ENCODE measurements at regions not wholly inside any gene's neighbourhood (a gene's known extent, or its start where the extent isn't known, plus 50 kb on each side); places are given as distances from the start of the nearest gene placed in this dataset.
"Not testable (repeated sequence)": the region's sequence is repeated elsewhere in the genome, so short reads cannot be mapped to it uniquely, and the experiment has no call there.

- DNase-seq = no peak
Measured at GRCh38 chr6:21710908-21711627, 117.5 kb downstream of the SOX4 start.

GRCh38 chr6:21712213-21712612 lies 118.7 kb downstream of the SOX4 start:
- no peak for DNase-seq

- no peak for DNase-seq
Measured at GRCh38 chr6:21713481-21713880, 119.9 kb downstream of the SOX4 start.

- no peak for DNase-seq
Measured at GRCh38 chr6:21715180-21715579, 121.6 kb downstream of the SOX4 start.

- DNase-seq = no peak
Measured at GRCh38 chr6:21722510-21722909, 129.0 kb downstream of the SOX4 start.

DNA sequence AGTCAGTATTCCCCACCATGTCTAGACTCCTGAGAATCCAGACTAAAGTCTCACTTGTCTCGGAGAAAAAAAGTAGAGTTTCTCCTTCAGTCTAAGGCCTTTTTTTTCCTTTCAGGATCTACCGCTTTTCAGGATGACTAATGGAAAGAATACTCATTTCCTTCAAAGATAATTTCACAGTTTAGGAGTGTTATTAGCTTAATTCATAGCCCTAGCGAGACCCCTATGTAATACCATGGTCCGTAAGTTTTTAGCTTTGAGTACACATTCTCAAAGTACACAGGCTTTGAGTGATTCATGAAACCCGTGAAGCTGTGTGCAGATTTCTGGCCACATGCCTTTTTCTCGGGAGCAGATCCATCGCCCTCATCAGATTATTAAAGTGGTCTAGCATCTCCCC lies 133.1 kb downstream of the SOX4 start:
- DNase-seq = no peak

DNA sequence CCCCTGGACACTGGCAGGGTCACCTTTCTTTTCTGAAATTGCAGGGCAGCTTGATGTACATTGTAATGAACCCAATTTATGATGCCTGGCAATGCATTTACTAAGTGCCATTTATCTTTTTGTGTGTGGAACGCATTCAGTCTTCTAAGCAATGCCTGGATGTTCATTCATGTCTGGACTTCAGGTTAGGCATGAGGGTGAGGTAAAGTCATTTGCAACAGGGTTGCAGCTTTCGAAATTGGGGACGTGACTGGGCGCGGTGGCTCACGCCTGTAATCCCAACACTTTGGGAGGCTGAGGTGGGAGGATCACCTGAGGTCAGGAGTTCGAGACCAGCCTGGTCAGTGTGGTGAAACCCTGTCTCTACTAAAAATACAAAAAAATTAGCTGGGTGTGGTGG lies 134.6 kb downstream of the SOX4 start:
- DNase-seq = no peak

DNA sequence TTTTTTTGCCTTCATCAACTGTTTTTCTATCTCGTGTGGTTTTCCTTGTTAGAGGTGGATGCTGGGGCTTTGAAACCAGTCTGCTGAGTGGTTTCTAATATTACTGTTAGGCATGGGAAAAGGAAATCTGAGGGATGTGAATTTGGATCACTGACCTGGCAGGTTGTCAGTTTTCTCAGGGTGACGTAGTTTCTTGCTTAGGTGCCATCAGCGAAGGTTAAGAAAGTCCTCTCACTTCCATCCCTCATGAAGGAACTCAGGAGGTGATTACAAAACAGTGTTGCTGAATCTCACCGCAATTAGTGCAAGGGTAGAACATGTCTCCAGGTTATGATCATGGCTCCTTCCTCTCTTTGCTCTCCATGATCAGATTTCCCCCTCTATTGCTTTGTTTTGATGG lies 135.9 kb downstream of the SOX4 start:
- DNase-seq = no peak

GRCh38 chr6:21730533-21730932 lies 137.0 kb downstream of the SOX4 start:
- no peak for DNase-seq

DNA sequence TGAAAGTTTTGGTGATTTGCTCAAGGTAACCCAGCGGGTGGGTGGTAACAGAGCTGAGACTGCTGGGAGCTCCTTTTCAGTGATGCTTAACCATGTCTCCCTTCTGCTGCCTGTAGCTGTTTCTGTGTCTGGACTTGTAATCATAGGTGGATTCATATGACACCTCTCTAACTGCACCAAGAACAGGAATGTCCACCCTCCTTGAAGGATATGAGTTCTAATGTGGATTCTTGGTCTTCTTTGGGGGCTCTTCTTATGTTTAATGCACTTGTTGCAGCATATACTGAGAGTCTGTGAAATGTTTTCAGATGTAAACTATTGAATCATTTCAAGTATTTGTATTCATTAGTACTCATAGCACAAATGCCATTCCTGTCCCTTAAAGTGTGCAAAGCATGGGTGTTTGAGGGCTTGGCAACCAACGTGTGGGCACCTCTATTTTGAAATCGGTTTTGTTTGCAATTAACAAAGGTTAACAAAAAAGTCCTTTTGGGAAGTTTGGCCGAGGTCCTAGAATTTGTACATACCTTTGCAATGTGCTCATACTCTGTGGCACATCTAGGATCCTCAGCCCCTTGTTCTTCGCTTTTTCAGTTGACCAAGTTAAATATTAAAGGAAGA lies 138.0 kb downstream of the SOX4 start:
- no peak for DNase-seq

DNA sequence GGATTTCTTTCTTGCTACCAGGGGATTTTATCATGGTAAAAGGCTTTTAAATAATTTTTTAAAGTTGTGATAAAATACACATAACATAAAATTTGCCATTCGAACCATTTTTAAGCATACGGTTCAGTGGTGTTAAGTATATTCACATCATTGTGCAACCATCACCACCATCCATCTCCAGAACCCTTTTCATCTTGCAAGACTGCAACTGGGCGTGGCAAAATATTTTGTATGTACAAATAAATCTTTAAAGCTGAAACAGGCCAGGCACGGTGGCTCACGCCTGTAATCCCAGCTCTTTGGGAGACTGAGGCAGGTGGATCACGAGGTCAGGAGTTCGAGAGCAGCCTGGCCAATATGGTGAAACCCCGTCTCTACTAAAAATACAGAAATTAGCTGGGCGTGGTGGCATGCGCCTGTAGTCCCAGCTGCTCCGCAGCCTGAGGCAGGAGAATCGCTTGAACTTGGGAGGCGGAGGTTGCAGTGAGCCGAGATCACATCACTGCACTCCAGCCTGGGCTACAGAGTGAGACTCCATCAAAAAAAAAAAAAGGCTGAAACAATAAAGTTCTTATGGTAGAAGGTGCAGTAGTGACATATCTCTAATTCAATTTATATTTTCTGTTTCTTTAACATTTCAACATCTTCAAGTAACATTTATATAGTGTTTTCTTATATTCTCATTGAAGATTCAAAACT lies 138.6 kb downstream of the SOX4 start:
- not testable (repeated sequence) for DNase-seq

DNA sequence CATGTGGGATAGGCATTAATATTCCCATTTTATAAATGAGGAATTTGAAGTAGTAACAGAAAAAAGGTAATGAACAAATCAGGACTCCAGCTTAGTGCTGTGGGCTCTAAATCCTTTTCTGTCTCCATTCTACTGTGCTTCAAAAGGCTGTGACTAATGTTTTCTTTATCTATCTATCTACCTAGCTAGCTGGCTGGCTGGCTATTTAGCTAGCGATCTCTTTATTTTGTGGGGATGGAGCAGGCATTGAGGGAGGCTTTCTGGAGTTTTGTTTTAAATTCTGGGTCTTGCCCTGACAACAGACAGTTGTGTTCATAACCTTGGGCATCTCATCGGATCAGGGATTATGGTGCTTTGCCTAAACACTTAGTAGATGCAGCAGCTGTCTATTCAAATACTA lies 139.2 kb downstream of the SOX4 start:
- DNase-seq = no peak

DNA sequence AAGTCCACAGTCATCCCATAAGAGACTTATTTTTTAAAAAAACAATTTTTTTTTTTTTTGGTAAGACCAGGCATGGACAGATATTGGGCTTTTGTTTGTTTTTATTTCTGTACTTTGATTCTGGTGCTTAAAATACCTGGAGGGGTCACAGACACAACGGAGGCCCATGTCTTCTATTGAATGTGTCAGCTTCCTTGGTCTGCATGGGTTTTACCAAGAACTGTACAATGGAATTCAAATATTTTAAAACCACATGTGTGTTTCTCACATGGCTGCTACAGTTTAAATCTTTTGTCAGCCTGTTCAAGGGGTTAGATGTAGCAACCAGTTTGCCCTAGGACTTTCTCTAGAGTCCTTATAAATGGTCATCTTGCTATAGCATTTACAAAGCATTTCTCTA lies 139.8 kb downstream of the SOX4 start:
- DNase-seq = no peak

DNA sequence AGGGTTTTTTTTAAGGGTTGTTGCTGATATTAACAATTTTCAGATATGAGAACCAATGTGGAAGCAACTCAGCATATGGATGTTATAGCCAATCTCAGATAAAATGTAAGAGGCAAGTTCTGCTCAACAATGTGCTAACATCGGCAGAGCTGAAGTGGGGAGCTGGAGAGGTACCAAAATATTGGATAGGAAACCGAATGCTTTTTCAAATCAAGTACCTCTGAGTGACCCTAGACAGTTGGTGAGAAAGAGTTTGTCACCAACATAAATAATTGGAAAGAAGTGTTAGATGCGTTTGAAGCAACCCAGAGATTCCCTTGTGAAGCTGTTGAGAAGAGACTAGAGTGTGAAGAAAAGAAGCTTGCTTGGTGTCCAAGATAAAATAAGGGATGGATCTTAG lies 140.7 kb downstream of the SOX4 start:
- DNase-seq = no peak

GRCh38 chr6:21738180-21739094 lies 144.9 kb downstream of the SOX4 start:
- no peak for DNase-seq

GRCh38 chr6:21739241-21739640 lies 145.7 kb downstream of the SOX4 start:
- no peak for DNase-seq

DNA sequence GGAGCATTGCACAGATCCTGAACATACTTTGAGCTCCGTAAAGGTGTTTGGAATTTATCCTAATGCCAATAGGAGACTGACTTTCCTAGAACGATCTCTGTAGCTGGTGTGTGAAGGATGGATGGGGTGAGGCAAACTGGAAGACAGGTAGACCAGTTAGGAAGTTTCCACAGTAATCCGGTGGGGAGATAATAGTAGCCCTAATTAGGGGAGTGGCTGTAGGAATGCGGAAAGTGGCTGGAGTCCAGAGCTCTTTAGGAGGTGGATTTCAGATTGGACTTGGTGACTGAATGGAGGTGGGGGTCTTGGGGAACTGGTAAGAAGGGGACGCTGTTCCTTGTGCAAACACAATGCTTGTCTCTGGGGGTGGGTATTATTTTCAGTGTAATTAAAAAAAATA lies 146.3 kb downstream of the SOX4 start:
- no peak for DNase-seq

DNA sequence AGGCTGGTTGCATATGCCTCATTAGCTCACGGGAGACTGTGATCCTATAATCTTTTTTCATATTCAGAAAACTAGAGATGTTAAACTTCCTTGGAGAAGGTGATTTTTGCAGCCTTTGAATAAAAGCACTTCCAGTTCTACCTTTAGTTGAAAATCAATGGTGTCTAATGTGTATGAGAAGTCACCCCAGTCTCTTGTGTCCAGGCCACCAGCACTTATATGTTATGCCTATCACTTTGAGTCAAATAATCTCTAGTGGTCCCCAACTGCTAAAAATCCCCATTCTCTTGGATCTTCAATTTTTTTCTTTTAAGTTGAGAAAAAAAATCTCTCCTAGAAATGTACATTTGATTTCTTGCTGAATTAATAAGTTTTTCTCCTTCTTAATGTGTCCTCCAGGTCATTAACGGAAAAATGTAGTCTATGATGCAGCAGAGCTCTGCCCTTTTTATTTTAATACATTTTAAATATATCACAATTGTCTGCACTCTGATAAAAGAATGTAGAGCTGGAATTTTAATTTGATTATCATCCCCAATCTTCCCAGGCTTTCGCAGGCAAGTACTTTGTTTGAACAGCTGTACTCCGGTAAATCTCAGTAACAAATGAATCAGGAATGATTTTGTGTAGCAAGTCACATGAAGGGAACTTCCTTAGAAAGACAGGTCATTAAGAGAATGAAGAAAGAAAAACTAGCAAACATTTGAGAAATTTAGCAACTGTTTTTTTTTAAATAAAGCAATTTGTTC lies 147.0 kb downstream of the SOX4 start:
- DNase-seq = no peak

DNA sequence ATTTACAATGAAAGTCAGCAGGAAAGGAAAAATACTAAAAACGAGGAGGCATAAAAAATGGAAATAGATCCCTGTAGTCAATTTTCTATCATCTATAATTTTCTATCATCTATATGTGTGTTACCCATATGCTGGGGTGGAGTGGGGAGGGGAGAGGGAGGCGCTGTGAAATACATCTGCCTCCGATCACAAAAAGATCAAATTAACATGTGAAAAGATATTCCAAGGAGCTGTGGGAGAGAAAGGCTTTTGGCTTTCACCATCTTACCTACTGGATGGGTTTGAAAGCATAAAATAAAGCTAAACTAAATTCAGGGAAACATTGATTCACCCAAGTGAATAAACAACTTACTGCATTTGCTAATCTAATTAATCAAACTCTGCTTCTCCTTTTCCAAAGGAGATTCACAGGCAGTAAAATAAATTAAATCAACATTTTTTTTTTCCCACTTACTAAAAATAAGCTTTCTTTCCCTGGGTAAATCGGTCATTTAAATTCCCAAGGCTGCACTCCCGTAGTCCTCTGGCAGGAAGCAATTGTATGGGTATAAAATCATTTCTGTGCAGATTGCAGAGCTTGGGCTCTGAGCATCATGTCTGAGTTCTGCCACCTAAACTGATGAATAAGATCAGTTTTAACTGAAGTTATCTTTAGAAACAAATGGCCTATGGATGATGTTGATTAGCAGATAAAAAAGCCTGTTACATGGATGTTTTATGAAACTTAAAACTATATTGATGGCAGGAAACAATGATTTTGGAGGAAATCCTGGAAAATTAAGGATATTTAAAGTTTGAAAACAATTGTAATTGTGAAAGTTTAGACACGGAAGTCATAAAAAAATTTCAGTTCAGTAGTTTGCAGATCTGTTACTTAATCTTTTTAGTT lies 147.9 kb downstream of the SOX4 start:
- DNase-seq = no peak

DNA sequence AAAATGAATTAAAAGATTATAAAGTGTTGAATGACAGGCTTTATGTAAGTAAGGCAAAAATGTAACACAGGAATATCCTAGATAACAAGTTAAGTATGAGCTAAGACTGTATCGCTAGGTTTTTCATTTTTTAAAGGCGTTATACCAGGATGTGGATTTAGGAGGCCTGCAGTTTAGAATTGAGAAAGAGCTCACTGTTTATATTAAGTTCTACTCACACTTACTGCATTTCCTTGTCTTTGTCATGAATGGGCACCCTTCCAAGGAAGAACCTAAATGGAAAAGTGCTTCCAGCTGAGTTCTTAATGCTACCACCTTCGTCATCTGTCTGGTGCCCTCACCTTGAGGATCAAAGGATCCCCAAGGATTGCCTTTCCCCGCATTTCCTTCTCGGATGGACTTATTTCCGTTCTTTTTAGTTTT lies 148.7 kb downstream of the SOX4 start:
- DNase-seq = no peak

- DNase-seq = no peak
Measured at GRCh38 chr6:21744331-21744730, 150.8 kb downstream of the SOX4 start.
